GM12878 (cell line): ENCODE measurements at regions not wholly inside any gene's neighbourhood (a gene's known extent, or its start where the extent isn't known, plus 50 kb on each side); places are given as distances from the start of the nearest gene placed in this dataset.

Experiments
- ATAC-seq: fragments of 200-7000 bp; cut with Tn5 transposase; 3 replicates; pipeline ENCODE4 v1.9.1; 2020; ENCODE audit warnings: mild to moderate bottlenecking, moderate library complexity
- BruUV-seq: library from RNA; stranded (reverse); fragments of 400-500 nt; replicated peaks from 2 replicates; lab custom pipeline; 2021; lab: Mats Ljungman, UMichigan
- CTCF ChIA-PET: fragments of 300-600 bp; sonication (Branson Sonifier 250); formaldehyde crosslinking; extraction: SDS; loops from one replicate; lab custom pipeline; 2021; ENCODE audit warnings: inconsistent platforms; lab: Yijun Ruan, JAX
- POLR2A ChIA-PET: fragments of 350-600 bp; formaldehyde crosslinking; extraction: SDS; loops from one replicate; lab custom pipeline; 2021; ENCODE audit warnings: inconsistent platforms; lab: Charles Lee
- RAD21 ChIA-PET: fragments of 300-600 bp; sonication (Branson Sonifier 250); formaldehyde crosslinking; loops from one replicate; lab custom pipeline; 2023; ENCODE audit warnings: antibody characterized with exemption; ENCODE audit not compliant: unreplicated experiment; lab: Charles Lee
- SMC1A ChIA-PET: fragments of 300-600 bp; sonication (Branson Sonifier 250); formaldehyde crosslinking; loops from one replicate; lab custom pipeline; 2023; ENCODE audit not compliant: unreplicated experiment, uncharacterized antibody; lab: Charles Lee
- DNase-seq: peaks from one replicate; pipeline ENCODE4 v3.0.0-alpha.2; 2011; ENCODE audit warnings: low read depth, low spot score
- FAIRE-seq: peaks from 3 replicates; lab custom pipeline; 2011; peaks lifted over from hg19 to GRCh38; lab: Jason Lieb, UNC
- H2AFZ ChIP-seq: 2 replicates; pipeline ENCODE4 v1.6.0; 2011; ENCODE audit warnings: low read depth, low read length, control low read depth; ENCODE audit not compliant: control insufficient read depth
- H3K27ac ChIP-seq: 2 replicates; pipeline ENCODE4 v1.5.1; 2011; ENCODE audit warnings: control low read depth; ENCODE audit not compliant: control insufficient read depth, insufficient read depth
- H3K27me3 ChIP-seq, 2 experiments: replicated peaks in 1 of 2; 2 replicates each; pipeline versions ENCODE4 v1.6.0 to v1.6.1; 2011; ENCODE audit warnings: low read length in 1 of 2; ENCODE audit not compliant: control insufficient read depth in 2 of 2, insufficient read depth in 2 of 2
- H3K36me3 ChIP-seq, 2 experiments: 2 replicates each; pipeline ENCODE4 v1.5.1; 2011; ENCODE audit warnings: low read length in 1 of 2; ENCODE audit not compliant: control insufficient read depth in 2 of 2, insufficient read depth in 2 of 2
- H3K4me1 ChIP-seq: 2 replicates; pipeline ENCODE4 v1.6.1; 2011; ENCODE audit warnings: mild to moderate bottlenecking, low read length, moderate library complexity, mixed read lengths; ENCODE audit not compliant: control insufficient read depth, insufficient read depth
- H3K4me2 ChIP-seq: 2 replicates; pipeline ENCODE4 v1.6.0; 2011; ENCODE audit warnings: control low read depth; ENCODE audit not compliant: control insufficient read depth, insufficient read depth
- H3K4me3 ChIP-seq: fragments of 200-600 bp; sonication (generic); 2 replicates; pipeline ENCODE4 v1.5.1; 2016
- H3K79me2 ChIP-seq: 2 replicates; pipeline ENCODE4 v1.6.0; 2011; ENCODE audit warnings: low read length; ENCODE audit not compliant: control insufficient read depth, insufficient read depth
- H3K9ac ChIP-seq: 2 replicates; pipeline ENCODE4 v1.8.0; 2011; ENCODE audit warnings: low read length, control low read depth, mixed read lengths; ENCODE audit not compliant: control insufficient read depth, insufficient read depth
- H3K9me3 ChIP-seq: replicated peaks from 3 replicates; pipeline ENCODE4 v1.5.1; 2011; ENCODE audit warnings: mild to moderate bottlenecking, low read length; ENCODE audit not compliant: control insufficient read depth, insufficient read depth
- H4K20me1 ChIP-seq: 2 replicates; pipeline ENCODE4 v1.6.0; 2011; ENCODE audit not compliant: control insufficient read depth, insufficient read depth
- MEF2B ChIP-seq: fragments of 450-650 bp; IDR thresholded peaks from 2 replicates; pipeline ENCODE4 v1.6.1; 2018; ENCODE audit warnings: mild to moderate bottlenecking, moderate library complexity; ENCODE audit not compliant: partially characterized antibody, poor library complexity, severe bottlenecking
- WGBS: methylation state at CpG from one replicate; pipeline ENCODE4 v1.1.6; 2016; ENCODE audit warnings: low lambda C conversion rate; ENCODE audit not compliant: insufficient replicate concordance, insufficient coverage; ENCODE audit errors: missing lambda C conversion rate; 5-methylcytosine and 5-hydroxymethylcytosine counted together
- in situ Hi-C: fragments of 300-500 bp; cut with MboI; formaldehyde crosslinking; loops from 9 replicates; pipeline ENCODE4 v1.14.3; 2018; ENCODE audit warnings: mixed read lengths
- intact Hi-C: fragments of 100-400 bp; cut with micrococcal nuclease; formaldehyde crosslinking; loops from one replicate; pipeline ENCODE4 v1.14.2; 2022; ENCODE audit not compliant: unreplicated experiment
- TF ChIP-seq, protein P1 (sequence below): IDR thresholded peaks from 2 replicates; pipeline ENCODE4 v1.6.1; 2012; ENCODE audit warnings: improper control_type of control experiment, low read depth, low read length; ENCODE audit not compliant: insufficient replicate concordance

DNA sequence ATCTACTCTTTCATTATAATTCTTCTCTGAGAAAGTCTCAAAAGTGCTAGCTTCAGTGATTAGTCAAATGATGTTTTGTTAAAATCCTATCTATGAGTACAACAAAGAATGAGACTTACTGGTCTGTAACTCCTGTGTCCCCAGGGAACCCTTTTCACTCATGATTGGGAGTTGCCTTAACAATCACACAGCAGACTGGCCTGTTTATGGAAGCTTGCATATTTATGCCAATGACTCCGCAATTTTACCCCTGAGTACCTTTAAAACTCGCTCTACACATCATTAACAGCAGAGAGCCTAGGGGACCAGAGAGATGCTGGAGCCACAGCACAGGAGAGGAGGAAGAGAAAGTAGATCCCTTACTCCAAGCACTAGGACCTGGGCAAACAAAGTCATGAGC is 628.1 kb downstream of the IGSF11 start:
- no peak for DNase-seq
- CTCF ChIA-PET: no interaction called here
- POLR2A ChIA-PET: interaction anchor here (0.6 kb wide), 1 partner anchor 219 kb away, joined by 3 read pairs; no protein-coding TSS in a partner anchor
- ATAC-seq: no peak; the same call in 2 of the 3 replicates
- RAD21 ChIA-PET: no interaction called here
- Histone ChIP-seq H3K9me3 (no peaks in the 10 kb centered on the region; the same call in 2 of the 3 replicates), H4K20me1 (no peaks in the 10 kb centered on the region), H3K4me2 (no peak overlapping the region), H2AFZ (no peak overlapping the region), H3K4me3 (no peak overlapping the region), H3K27me3 (no peaks in the 10 kb centered on the region), H3K4me1 (no peaks in the 10 kb centered on the region), H3K27ac (no peak overlapping the region), H3K79me2 (no peaks in the 10 kb centered on the region), H3K9ac (no peak overlapping the region), H3K36me3 (no peaks in the 10 kb centered on the region)
- WGBS: 0% methylated on average over 2 of the region's 2 CpGs
- no peak for FAIRE-seq
- TF ChIP-seq, protein P1, sequence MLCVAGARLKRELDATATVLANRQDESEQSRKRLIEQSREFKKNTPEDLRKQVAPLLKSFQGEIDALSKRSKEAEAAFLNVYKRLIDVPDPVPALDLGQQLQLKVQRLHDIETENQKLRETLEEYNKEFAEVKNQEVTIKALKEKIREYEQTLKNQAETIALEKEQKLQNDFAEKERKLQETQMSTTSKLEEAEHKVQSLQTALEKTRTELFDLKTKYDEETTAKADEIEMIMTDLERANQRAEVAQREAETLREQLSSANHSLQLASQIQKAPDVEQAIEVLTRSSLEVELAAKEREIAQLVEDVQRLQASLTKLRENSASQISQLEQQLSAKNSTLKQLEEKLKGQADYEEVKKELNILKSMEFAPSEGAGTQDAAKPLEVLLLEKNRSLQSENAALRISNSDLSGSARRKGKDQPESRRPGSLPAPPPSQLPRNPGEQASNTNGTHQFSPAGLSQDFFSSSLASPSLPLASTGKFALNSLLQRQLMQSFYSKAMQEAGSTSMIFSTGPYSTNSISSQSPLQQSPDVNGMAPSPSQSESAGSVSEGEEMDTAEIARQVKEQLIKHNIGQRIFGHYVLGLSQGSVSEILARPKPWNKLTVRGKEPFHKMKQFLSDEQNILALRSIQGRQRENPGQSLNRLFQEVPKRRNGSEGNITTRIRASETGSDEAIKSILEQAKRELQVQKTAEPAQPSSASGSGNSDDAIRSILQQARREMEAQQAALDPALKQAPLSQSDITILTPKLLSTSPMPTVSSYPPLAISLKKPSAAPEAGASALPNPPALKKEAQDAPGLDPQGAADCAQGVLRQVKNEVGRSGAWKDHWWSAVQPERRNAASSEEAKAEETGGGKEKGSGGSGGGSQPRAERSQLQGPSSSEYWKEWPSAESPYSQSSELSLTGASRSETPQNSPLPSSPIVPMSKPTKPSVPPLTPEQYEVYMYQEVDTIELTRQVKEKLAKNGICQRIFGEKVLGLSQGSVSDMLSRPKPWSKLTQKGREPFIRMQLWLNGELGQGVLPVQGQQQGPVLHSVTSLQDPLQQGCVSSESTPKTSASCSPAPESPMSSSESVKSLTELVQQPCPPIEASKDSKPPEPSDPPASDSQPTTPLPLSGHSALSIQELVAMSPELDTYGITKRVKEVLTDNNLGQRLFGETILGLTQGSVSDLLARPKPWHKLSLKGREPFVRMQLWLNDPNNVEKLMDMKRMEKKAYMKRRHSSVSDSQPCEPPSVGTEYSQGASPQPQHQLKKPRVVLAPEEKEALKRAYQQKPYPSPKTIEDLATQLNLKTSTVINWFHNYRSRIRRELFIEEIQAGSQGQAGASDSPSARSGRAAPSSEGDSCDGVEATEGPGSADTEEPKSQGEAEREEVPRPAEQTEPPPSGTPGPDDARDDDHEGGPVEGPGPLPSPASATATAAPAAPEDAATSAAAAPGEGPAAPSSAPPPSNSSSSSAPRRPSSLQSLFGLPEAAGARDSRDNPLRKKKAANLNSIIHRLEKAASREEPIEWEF: no peak
- peak; percentile 24 for TF ChIP-seq MEF2B
- SMC1A ChIA-PET: interaction anchor here (1.6 kb wide), 1 partner anchor 10 kb away, joined by 4 read pairs; no protein-coding TSS in a partner anchor
- no TSS peak for BruUV-seq
- in situ Hi-C loops: no loop called here
- intact Hi-C loops: no loop called here
